Activated T-cell treated with anti-CD3 and anti-CD28 coated beads, Interleukin-2, amount 50 U/mL, for 48 hours (primary cell): ENCODE measurements at regions not wholly inside any gene's neighbourhood (a gene's known extent, or its start where the extent isn't known, plus 50 kb on each side); places are given as distances from the start of the nearest gene placed in this dataset.

ENCODE experiments used
- DNase-seq, 2 experiments: peaks; one replicate each; pipeline ENCODE4 v3.0.0-alpha.2; 2020

GRCh38 chr14:106848330-106849121 lies 1322.1 kb downstream of the TMEM121 start:
- no peak for DNase-seq

GRCh38 chr14:106850913-106851825 lies 1324.8 kb downstream of the TMEM121 start:
- no peak for DNase-seq

DNA sequence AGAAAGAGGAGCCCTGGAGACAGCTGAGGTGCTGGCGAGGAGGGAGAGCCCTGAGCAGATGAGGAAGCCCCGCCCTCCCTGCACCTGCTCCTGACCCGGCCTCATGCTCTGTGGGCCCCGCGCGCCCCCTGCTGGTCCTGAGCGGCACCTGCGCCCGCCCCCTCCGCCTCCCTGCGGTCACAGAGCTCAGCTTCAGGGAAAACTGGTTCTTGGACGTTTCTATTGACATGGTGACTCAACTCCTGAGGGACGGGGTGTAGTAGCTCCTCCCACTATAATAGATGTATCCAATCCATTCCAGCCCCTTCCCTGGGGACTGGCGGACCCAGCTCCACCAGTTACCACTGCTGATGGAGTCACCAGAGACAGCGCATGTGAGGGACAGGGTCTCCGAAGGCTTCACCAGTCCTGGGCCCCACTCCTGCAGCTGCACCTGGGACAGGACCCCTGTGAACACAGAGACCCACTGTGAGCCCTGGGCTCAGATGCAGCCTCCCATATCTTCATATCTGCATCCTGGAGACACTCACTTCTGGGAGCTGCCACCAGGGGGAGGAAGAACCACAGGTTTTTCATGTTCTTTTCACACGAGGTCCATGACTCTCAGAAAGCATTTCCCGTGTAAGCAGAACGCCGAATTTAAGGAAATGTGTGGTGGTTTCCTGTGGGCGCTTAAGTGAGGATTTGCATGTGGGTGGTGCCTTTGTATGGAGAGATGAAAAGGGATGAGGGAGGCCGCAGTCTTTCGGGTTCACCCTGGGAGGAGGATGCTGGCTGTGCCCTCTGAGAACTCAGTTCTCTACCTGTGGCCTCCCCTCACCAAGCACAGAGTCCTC lies 1346.4 kb downstream of the TMEM121 start:
- peak; percentile 96 to 97 for DNase-seq

- no peak for DNase-seq
These were observed 1348.0 kb downstream of the TMEM121 start for GRCh38 chr14:106874350-106874749.

- DNase-seq, result peak; percentile 69 to 72
These were observed 1349.1 kb downstream of the TMEM121 start for GRCh38 chr14:106875503-106875902.

- no peak for DNase-seq
These were observed 1350.3 kb downstream of the TMEM121 start for GRCh38 chr14:106876711-106877110.

DNA sequence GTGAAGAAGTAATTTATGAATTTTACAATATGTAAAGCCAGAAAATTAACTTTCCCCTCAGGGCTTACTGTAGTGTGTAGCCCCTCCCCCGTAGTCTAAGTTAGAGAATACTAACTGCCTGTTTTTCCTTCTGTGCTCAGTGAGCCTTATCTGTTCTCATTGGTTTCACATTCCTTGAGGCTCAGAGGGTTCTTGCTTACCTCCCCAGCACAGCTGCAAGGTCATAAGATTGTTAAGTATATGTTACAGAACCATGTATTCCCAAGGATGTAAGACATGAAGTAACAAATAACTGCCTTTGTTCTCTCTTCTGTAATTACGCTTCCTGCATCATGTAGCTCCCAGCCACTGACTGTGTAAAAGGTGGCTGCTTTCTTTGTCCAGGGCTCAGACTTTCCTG lies 1351.1 kb downstream of the TMEM121 start:
- no peak for DNase-seq

GRCh38 chr14:106879241-106879640 lies 1352.9 kb downstream of the TMEM121 start:
- DNase-seq, result peak; percentile 79 to 82

DNA sequence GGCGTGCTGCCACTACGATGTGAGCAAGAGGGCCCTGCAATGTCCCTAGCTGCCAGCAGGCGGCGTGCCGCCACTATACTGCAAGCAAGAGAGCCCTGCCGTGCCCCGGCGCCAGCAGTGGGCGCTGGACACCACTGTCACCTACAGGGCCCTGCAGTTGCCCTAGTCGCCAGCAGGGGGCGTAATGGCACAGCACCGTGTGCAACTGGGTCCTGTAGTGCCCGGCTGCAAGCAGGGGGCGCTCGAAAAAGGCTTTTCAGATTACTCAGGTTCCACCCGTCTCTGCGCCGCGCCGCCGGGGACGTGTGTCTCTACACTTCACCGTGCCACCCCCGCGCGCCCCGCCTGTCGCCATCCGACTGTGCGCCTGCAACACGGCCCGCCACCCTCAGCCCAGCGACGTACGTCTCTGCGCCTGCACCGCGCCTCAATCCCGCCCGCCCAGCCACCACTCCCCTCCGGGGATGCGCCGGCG lies 1356.9 kb downstream of the TMEM121 start:
- peak; percentile 73 to 80 for DNase-seq
